ENCODE measurements at regions not wholly inside any gene's neighbourhood (a gene's known extent, or its start where the extent isn't known, plus 50 kb on each side); places are given as distances from the start of the nearest gene placed in this dataset.

DNA sequence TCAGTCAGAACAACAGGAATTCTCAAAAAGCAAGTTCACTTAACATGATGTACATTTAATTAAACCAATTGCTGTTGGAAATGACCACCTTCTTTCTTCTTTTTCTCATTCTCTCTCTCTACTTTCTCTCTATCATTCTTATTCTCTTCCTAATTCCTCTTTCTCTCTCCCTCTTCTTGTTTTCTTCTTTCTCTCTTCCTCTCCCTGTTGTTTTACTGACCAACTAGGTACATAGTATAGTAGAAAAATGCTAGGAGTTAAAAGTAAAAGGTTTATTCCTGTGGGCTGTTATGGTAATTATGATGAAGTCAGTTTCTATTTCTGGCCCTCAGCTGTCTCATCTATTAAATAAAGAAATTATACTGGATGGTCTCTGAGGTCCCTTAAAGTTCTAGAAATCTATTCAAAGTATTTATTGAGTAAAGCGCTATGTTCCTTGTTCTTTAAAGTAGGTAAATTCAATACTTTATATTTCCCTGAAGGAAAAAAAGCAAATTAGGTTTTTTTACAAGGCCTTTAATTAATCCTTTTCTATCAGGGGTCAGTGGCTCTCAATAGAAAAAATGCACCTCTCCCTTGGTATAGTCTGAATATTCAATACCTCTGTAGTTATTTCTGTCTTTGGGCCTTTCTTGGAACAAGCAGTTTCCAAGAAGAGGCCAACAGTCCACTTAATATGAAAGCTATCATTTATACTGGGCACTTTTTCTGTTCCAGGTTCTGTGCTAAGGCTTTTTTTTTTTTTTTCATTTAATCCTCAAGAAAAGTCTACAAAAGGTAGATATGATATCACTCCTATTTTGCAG lies 102.3 kb upstream of the SLC30A5 start:
- H3K27me3 ChIP-seq (ENCODE audit: control insufficient read depth, low read length) = no peaks in the 10 kb centered on the region
- H4K20me1 ChIP-seq (ENCODE audit: control insufficient read depth, insufficient read depth, low read depth, low read length) = no peaks in the 10 kb centered on the region
- no peaks in the 10 kb centered on the region for H3K9me3 ChIP-seq (ENCODE audit: control insufficient read depth, insufficient read depth, low read length)
- H3K27ac ChIP-seq (ENCODE audit: low read depth, low read length) = no peak overlapping the region
- no peaks in the 10 kb centered on the region for H3K4me1 ChIP-seq (ENCODE audit: control insufficient read depth, low read length)
- H3K4me3 ChIP-seq (ENCODE audit: low read length) = no peak overlapping the region
- H3K79me2 ChIP-seq (ENCODE audit: control insufficient read depth, low read length) = no peaks in the 10 kb centered on the region
- TF ChIP-seq, protein P1, sequence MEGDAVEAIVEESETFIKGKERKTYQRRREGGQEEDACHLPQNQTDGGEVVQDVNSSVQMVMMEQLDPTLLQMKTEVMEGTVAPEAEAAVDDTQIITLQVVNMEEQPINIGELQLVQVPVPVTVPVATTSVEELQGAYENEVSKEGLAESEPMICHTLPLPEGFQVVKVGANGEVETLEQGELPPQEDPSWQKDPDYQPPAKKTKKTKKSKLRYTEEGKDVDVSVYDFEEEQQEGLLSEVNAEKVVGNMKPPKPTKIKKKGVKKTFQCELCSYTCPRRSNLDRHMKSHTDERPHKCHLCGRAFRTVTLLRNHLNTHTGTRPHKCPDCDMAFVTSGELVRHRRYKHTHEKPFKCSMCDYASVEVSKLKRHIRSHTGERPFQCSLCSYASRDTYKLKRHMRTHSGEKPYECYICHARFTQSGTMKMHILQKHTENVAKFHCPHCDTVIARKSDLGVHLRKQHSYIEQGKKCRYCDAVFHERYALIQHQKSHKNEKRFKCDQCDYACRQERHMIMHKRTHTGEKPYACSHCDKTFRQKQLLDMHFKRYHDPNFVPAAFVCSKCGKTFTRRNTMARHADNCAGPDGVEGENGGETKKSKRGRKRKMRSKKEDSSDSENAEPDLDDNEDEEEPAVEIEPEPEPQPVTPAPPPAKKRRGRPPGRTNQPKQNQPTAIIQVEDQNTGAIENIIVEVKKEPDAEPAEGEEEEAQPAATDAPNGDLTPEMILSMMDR (IDR thresholded peaks at IDR 0.05; ENCODE audit: low read depth, low read length, poor library complexity, severe bottlenecking) = no peak
- no peak for TF ChIP-seq EZH2phosphoT487 (IDR thresholded peaks at IDR 0.05; ENCODE audit: borderline replicate concordance, low read length)
- no peak overlapping the region for H3K4me2 ChIP-seq (ENCODE audit: low read length)
- H3K9me2 ChIP-seq (replicated peaks; ENCODE audit: control insufficient read depth, low read length) = no peaks in the 10 kb centered on the region
- H3F3A ChIP-seq (ENCODE audit: control insufficient read depth, insufficient read depth) = no peaks in the 10 kb centered on the region
- H3K36me3 ChIP-seq (ENCODE audit: control insufficient read depth, low read length) = no peaks in the 10 kb centered on the region

DNA sequence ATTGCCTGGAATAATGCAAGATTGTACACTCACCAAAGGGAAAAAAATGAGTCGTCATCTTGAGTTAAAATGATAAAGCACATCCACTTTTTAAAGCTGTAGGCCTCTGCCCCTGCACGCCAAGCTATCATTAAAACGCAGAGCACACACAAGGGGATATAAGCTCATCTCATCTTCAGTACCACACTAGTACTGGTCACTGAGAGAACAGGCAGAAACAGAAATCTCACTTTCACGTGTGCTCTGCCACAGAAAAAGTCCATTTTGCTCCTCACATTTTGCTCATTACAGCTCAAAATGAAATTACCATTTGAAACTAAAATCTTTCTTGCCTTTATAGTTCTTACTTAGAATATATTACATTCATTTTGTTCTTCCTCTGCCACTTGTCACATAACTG lies 99.2 kb upstream of the SLC30A5 start:
- Histone ChIP-seq H3K36me3 (ENCODE audit: control insufficient read depth, low read length) (no peaks in the 10 kb centered on the region), H4K20me1 (ENCODE audit: control insufficient read depth, insufficient read depth, low read depth, low read length) (no peaks in the 10 kb centered on the region), H3K79me2 (ENCODE audit: control insufficient read depth, low read length) (no peaks in the 10 kb centered on the region), H3K9me2 (replicated peaks; ENCODE audit: control insufficient read depth, low read length) (no peaks in the 10 kb centered on the region), H3K27me3 (ENCODE audit: control insufficient read depth, low read length) (0 out of 2 replicates have a peak, but pooled peaks cover 5% of the 10 kb centered on the region), H3F3A (ENCODE audit: control insufficient read depth, insufficient read depth) (no peaks in the 10 kb centered on the region), H3K9me3 (ENCODE audit: control insufficient read depth, insufficient read depth, low read length) (no peaks in the 10 kb centered on the region), H3K4me1 (ENCODE audit: control insufficient read depth, low read length) (no peaks in the 10 kb centered on the region), H3K4me2 (ENCODE audit: low read length) (no peak overlapping the region), H3K27ac (ENCODE audit: low read depth, low read length) (no peak overlapping the region), H3K4me3 (ENCODE audit: low read length) (no peak overlapping the region)
- TF ChIP-seq, protein P1 (IDR thresholded peaks at IDR 0.05; ENCODE audit: low read depth, low read length, poor library complexity, severe bottlenecking) = no peak
- no peak for TF ChIP-seq EZH2phosphoT487 (IDR thresholded peaks at IDR 0.05; ENCODE audit: borderline replicate concordance, low read length)

DNA sequence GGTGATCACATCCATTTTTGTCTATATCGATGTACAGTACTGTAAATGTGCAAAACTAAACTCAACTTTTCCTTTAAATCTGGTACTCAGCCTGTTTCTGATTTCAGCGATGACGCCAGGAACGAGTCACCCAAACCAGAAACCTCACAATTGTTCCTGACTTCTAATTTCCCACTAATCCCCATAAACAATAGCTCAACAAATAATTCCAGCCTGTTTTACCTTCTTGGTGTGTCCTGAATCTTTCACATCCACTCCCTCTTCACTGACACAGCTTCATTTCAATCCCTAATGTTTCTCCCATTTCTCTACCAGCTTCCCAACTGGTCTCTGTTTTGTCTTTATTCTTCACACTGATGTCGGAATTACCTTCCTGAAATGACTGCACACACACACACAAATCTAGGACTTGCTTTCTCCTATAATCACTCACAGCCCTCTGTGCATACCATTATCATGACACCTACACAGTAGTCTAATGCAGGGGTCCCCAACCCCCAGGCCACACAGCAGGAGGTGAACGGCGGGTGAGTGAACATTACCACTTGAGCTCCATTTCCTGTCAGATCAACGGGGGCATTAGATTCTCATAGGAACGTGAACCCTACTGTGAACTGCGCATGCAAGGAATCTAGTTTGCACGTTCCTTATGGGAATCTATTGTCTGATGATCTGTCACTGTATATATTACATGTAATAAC lies 97.8 kb upstream of the SLC30A5 start:
- Histone ChIP-seq H3K9me2 (replicated peaks; ENCODE audit: control insufficient read depth, low read length) (no peaks in the 10 kb centered on the region), H3K27ac (ENCODE audit: low read depth, low read length) (no peak overlapping the region), H4K20me1 (ENCODE audit: control insufficient read depth, insufficient read depth, low read depth, low read length) (no peaks in the 10 kb centered on the region), H3K4me2 (ENCODE audit: low read length) (no peak overlapping the region), H3K79me2 (ENCODE audit: control insufficient read depth, low read length) (no peaks in the 10 kb centered on the region), H3K27me3 (ENCODE audit: control insufficient read depth, low read length) (0 out of 2 replicates have a peak, but pooled peaks cover 5% of the 10 kb centered on the region), H3K36me3 (ENCODE audit: control insufficient read depth, low read length) (no peaks in the 10 kb centered on the region), H3K4me1 (ENCODE audit: control insufficient read depth, low read length) (no peaks in the 10 kb centered on the region), H3F3A (ENCODE audit: control insufficient read depth, insufficient read depth) (no peaks in the 10 kb centered on the region), H3K9me3 (ENCODE audit: control insufficient read depth, insufficient read depth, low read length) (no peaks in the 10 kb centered on the region), H3K4me3 (ENCODE audit: low read length) (no peak overlapping the region)
- TF ChIP-seq EZH2phosphoT487 (IDR thresholded peaks at IDR 0.05; ENCODE audit: borderline replicate concordance, low read length) = no peak
- TF ChIP-seq, protein P1 (IDR thresholded peaks at IDR 0.05; ENCODE audit: low read depth, low read length, poor library complexity, severe bottlenecking) = no peak

Data from DOHH2 (cell line).